Uterus (tissue), 2 donors: ENCODE measurements at regions not wholly inside any gene's neighbourhood (a gene's known extent, or its start where the extent isn't known, plus 50 kb on each side); places are given as distances from the start of the nearest gene placed in this dataset.

Experiments used
- POLR2A ChIP-seq, 2 donors: fragments of 450-650 bp; IDR thresholded peaks; one replicate each; pipeline ENCODE4 v1.6.1; 2016; ENCODE audit warnings: antibody characterized with exemption in 2 of 2, mild to moderate bottlenecking in 1 of 2, moderate library complexity in 1 of 2
- TF ChIP-seq, protein P1 (sequence below), 4 experiments: fragments of 200-600 bp in 2 of 4; fragments of 450-650 bp in 2 of 4; sonication (generic) in 2 of 4; IDR thresholded peaks; one replicate each; pipeline ENCODE4 v1.5.1; 2016 to 2019; ENCODE audit warnings: antibody characterized with exemption in 4 of 4, mild to moderate bottlenecking in 2 of 4, moderate library complexity in 1 of 4

DNA sequence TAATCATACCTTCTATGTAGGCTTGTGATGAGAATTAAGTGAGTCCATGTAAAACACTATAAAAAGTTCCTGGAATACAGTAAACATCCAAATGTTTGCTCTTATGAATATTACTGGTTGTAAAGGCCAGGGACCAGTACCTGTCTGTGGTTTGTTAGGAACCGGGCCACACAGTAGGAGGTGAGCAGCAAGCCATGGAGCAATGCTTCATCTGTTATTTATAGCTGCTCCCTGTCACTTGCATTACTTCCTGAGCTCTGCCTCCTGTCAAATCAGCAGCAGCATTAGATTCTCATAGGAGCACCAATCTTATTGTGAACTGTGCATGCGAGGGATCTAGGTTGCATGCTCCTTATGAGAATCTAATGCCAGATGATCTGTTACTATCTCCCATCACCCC, 662.0 kb upstream of the ANKRD30A start:
- TF ChIP-seq, protein P1, sequence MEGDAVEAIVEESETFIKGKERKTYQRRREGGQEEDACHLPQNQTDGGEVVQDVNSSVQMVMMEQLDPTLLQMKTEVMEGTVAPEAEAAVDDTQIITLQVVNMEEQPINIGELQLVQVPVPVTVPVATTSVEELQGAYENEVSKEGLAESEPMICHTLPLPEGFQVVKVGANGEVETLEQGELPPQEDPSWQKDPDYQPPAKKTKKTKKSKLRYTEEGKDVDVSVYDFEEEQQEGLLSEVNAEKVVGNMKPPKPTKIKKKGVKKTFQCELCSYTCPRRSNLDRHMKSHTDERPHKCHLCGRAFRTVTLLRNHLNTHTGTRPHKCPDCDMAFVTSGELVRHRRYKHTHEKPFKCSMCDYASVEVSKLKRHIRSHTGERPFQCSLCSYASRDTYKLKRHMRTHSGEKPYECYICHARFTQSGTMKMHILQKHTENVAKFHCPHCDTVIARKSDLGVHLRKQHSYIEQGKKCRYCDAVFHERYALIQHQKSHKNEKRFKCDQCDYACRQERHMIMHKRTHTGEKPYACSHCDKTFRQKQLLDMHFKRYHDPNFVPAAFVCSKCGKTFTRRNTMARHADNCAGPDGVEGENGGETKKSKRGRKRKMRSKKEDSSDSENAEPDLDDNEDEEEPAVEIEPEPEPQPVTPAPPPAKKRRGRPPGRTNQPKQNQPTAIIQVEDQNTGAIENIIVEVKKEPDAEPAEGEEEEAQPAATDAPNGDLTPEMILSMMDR (IDR thresholded peaks at IDR 0.05), result no peak
- TF ChIP-seq POLR2A (IDR thresholded peaks at IDR 0.05), result no peak
